ENCODE measurements at regions not wholly inside any gene's neighbourhood (a gene's known extent, or its start where the extent isn't known, plus 50 kb on each side); places are given as distances from the start of the nearest gene placed in this dataset.
"Not testable (repeated sequence)": the region's sequence is repeated elsewhere in the genome, so short reads cannot be mapped to it uniquely, and the experiment has no call there.

GRCh38 chr4:91738831-91739230 lies 564.9 kb upstream of the GRID2 start:
- TF ChIP-seq, protein P1, sequence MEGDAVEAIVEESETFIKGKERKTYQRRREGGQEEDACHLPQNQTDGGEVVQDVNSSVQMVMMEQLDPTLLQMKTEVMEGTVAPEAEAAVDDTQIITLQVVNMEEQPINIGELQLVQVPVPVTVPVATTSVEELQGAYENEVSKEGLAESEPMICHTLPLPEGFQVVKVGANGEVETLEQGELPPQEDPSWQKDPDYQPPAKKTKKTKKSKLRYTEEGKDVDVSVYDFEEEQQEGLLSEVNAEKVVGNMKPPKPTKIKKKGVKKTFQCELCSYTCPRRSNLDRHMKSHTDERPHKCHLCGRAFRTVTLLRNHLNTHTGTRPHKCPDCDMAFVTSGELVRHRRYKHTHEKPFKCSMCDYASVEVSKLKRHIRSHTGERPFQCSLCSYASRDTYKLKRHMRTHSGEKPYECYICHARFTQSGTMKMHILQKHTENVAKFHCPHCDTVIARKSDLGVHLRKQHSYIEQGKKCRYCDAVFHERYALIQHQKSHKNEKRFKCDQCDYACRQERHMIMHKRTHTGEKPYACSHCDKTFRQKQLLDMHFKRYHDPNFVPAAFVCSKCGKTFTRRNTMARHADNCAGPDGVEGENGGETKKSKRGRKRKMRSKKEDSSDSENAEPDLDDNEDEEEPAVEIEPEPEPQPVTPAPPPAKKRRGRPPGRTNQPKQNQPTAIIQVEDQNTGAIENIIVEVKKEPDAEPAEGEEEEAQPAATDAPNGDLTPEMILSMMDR (IDR thresholded peaks at IDR 0.05), result not testable (repeated sequence)
- not testable (repeated sequence) for TF ChIP-seq POLR2A, EP300, POLR2AphosphoS5 (IDR thresholded peaks at IDR 0.05)
